ENCODE measurements at regions not wholly inside any gene's neighbourhood (a gene's known extent, or its start where the extent isn't known, plus 50 kb on each side); places are given as distances from the start of the nearest gene placed in this dataset.

- H3K27ac ChIP-seq (ENCODE audit: low read depth, low read length): no peak overlapping the region
- TF ChIP-seq, protein P1, sequence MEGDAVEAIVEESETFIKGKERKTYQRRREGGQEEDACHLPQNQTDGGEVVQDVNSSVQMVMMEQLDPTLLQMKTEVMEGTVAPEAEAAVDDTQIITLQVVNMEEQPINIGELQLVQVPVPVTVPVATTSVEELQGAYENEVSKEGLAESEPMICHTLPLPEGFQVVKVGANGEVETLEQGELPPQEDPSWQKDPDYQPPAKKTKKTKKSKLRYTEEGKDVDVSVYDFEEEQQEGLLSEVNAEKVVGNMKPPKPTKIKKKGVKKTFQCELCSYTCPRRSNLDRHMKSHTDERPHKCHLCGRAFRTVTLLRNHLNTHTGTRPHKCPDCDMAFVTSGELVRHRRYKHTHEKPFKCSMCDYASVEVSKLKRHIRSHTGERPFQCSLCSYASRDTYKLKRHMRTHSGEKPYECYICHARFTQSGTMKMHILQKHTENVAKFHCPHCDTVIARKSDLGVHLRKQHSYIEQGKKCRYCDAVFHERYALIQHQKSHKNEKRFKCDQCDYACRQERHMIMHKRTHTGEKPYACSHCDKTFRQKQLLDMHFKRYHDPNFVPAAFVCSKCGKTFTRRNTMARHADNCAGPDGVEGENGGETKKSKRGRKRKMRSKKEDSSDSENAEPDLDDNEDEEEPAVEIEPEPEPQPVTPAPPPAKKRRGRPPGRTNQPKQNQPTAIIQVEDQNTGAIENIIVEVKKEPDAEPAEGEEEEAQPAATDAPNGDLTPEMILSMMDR (IDR thresholded peaks at IDR 0.05; ENCODE audit: insufficient read depth, low read length, poor library complexity, severe bottlenecking): no peak
- TF ChIP-seq EZH2phosphoT487 (conservative IDR thresholded peaks at IDR 0.05; ENCODE audit: low read length): no peak
- no peaks in the 10 kb centered on the region for H3K27me3 ChIP-seq (ENCODE audit: low read length)
- no peaks in the 10 kb centered on the region for H4K20me1 ChIP-seq (ENCODE audit: low read depth, low read length)
- no peaks in the 10 kb centered on the region for H3K79me2 ChIP-seq (ENCODE audit: insufficient read depth, low read length)
- H3K4me3 ChIP-seq (ENCODE audit: insufficient read depth, low read length, poor library complexity, severe bottlenecking): no peak overlapping the region
- no peak overlapping the region for H3K9ac ChIP-seq (ENCODE audit: low read length)
- no peak overlapping the region for H2AFZ ChIP-seq (ENCODE audit: low read depth, low read length, severe bottlenecking)
- no peak overlapping the region for H3K4me2 ChIP-seq (ENCODE audit: low read depth, low read length, poor library complexity, severe bottlenecking)
- H3F3A ChIP-seq (ENCODE audit: insufficient read depth): no peaks in the 10 kb centered on the region
- H3K36me3 ChIP-seq (ENCODE audit: low read length): no peaks in the 10 kb centered on the region
- no peaks in the 10 kb centered on the region for H3K9me2 ChIP-seq (replicated peaks; ENCODE audit: insufficient read depth, low read length)
- peaks cover 4% of the 10 kb centered on the region; the same call in 1 of the 2 replicates for H3K9me3 ChIP-seq (ENCODE audit: insufficient read depth, low read length)
Measured at GRCh38 chr21:27590271-27590670, 623.4 kb upstream of the ADAMTS5 start.

- no peak overlapping the region for H3K4me2 ChIP-seq (ENCODE audit: low read depth, low read length, poor library complexity, severe bottlenecking)
Measured at GRCh38 chr21:27589781-27590180, 622.9 kb upstream of the ADAMTS5 start.

DNA sequence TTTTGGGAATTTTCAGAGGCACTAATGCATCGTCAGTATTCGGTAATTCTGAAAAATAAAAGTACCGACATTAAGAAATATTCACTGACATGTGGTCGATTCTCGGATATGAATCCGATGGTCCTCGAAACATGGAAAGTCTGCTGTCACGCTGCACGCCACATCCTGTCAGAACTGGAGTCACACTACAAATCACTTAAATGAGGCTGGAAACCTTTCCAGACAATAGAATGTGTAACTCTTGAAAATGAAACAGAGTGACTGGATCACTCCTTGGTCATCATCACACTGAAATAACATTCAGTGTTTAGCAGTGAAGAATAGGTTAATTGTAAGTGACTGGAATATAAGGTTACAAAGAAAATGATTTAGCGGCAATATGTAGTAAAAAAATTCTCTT is 620.1 kb upstream of the ADAMTS5 start:
- Histone ChIP-seq H3K79me2 (ENCODE audit: insufficient read depth, low read length) (no peaks in the 10 kb centered on the region), H3K27me3 (ENCODE audit: low read length) (no peaks in the 10 kb centered on the region), H3K27ac (ENCODE audit: low read depth, low read length) (no peak overlapping the region), H3K9me2 (replicated peaks; ENCODE audit: insufficient read depth, low read length) (no peaks in the 10 kb centered on the region), H3F3A (ENCODE audit: insufficient read depth) (no peaks in the 10 kb centered on the region), H3K36me3 (ENCODE audit: low read length) (no peaks in the 10 kb centered on the region), H3K9ac (ENCODE audit: low read length) (no peak overlapping the region), H3K4me3 (ENCODE audit: insufficient read depth, low read length, poor library complexity, severe bottlenecking) (no peak overlapping the region), H4K20me1 (ENCODE audit: low read depth, low read length) (no peaks in the 10 kb centered on the region), H3K4me2 (ENCODE audit: low read depth, low read length, poor library complexity, severe bottlenecking) (no peak overlapping the region), H2AFZ (ENCODE audit: low read depth, low read length, severe bottlenecking) (no peak overlapping the region), H3K9me3 (ENCODE audit: insufficient read depth, low read length) (peaks cover 4% of the 10 kb centered on the region; the same call in 1 of the 2 replicates)
- TF ChIP-seq, protein P1 (IDR thresholded peaks at IDR 0.05; ENCODE audit: insufficient read depth, low read length, poor library complexity, severe bottlenecking): no peak
- TF ChIP-seq EZH2phosphoT487 (conservative IDR thresholded peaks at IDR 0.05; ENCODE audit: low read length): no peak

More at GRCh38 chr21:27589781-27590180, 622.9 kb upstream of the ADAMTS5 start:
- no peak overlapping the region for H3K27ac ChIP-seq (ENCODE audit: low read depth, low read length)
- H3F3A ChIP-seq (ENCODE audit: insufficient read depth): no peaks in the 10 kb centered on the region
- H3K9me3 ChIP-seq (ENCODE audit: insufficient read depth, low read length): peaks cover 4% of the 10 kb centered on the region; the same call in 1 of the 2 replicates
- no peaks in the 10 kb centered on the region for H3K27me3 ChIP-seq (ENCODE audit: low read length)
- no peaks in the 10 kb centered on the region for H3K36me3 ChIP-seq (ENCODE audit: low read length)
- no peaks in the 10 kb centered on the region for H4K20me1 ChIP-seq (ENCODE audit: low read depth, low read length)
- H3K79me2 ChIP-seq (ENCODE audit: insufficient read depth, low read length): no peaks in the 10 kb centered on the region
- no peak overlapping the region for H3K9ac ChIP-seq (ENCODE audit: low read length)
- no peak for TF ChIP-seq EZH2phosphoT487 (conservative IDR thresholded peaks at IDR 0.05; ENCODE audit: low read length)
- TF ChIP-seq, protein P1 (IDR thresholded peaks at IDR 0.05; ENCODE audit: insufficient read depth, low read length, poor library complexity, severe bottlenecking): no peak
- no peaks in the 10 kb centered on the region for H3K9me2 ChIP-seq (replicated peaks; ENCODE audit: insufficient read depth, low read length)
- no peak overlapping the region for H2AFZ ChIP-seq (ENCODE audit: low read depth, low read length, severe bottlenecking)
- H3K4me3 ChIP-seq (ENCODE audit: insufficient read depth, low read length, poor library complexity, severe bottlenecking): no peak overlapping the region
